Anterior cingulate cortex (tissue), 58 donors: ENCODE measurements at regions not wholly inside any gene's neighbourhood (a gene's known extent, or its start where the extent isn't known, plus 50 kb on each side); places are given as distances from the start of the nearest gene placed in this dataset.
"Not testable (repeated sequence)": the region's sequence is repeated elsewhere in the genome, so short reads cannot be mapped to it uniquely, and the experiment has no call there.

Experiments
- DNase-seq, 58 donors: peaks; one replicate each; lab custom pipeline; 2025; lab: John Stamatoyannopoulos, UW

DNA sequence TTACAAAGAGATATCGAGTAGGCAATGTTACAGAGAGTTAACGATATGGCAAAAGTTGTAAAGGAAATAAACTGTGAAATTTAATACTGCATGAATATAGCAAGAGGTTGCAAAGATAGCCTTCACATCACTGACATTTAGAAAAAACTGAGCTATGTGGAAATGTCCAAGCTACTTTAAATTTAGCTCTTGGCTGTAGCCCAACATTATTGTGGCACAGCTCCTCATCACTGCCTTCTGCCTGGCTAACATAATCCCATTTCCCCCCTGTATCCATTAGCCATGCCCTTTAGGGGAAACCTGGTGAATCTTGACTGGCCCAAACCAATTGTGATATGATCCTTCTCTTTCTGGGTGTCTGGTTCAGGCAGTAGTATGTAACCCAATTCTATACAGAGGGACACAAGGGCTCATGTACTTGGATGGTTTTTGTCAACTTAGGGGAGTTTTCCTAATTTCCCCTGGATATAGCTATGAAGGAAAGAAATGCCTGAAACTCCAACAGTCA is 115.4 kb downstream of the PFDN4 start:
- no peak for DNase-seq

DNA sequence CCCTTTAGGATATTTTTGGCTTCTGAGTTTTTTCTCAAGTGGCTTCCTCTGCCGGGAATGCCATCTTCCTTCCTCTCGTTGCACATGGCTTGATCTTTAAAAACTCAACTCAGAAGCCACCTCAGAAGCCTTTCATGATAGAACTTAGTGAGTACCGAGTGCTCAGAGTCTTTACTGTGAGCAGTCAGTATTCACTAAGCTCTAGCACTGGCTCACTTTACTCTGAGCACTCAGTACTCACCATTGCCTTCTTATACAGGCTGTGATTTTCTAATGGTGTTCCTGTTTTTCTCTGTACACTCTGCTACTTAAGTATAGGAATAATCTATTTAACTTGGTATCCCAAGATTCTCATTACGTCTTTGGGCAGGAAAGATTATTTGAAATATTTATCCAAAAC is 116.2 kb downstream of the PFDN4 start:
- DNase-seq = no peak

DNA sequence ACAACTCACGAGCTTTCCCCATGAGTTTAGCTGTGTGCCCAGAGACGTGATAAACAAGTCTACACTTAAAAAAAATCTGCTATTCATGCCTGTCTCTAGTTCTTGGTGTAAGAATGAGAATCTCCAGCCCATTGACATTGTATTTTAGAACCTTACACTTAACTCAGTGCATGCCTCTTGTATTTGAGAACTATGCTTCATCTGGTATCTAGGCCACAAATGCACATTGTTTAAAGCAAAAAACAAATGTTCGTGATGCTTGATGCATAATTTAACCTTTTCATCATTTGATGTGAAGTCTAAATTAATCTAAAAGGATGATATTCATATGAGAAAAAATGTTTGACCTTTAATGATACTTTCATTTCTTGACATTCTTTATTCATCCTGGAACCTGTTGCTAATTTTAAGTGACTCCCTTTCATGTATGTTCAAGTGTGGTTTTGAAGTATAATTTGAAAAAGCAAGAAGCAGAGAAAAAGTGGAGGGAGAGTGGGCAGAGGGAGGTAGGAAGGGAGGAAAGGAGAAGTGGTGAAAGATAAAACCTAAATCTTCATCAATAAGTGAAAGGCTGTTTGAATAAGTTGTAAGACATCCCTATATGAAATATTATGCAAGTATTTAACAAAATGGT is 116.9 kb downstream of the PFDN4 start:
- no peak for DNase-seq

DNA sequence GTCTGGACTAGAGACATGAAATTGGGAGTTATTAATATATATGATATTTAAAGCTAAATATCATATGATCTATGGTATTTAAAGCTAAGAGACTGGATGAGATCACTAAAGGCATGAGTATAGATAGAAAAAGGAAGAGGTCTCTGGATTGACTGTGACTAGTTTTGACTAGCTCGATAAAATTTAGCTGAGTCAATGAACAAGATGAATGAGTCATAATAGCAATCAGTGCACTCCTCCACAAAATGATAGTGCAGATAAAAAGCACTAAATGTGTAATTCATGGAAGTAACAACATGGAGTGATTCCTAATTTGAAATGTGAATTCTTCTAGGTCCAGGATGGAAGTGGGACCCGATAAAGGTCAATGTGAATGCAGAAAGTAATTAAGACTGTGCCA is 127.4 kb downstream of the PFDN4 start:
- no peak for DNase-seq

DNA sequence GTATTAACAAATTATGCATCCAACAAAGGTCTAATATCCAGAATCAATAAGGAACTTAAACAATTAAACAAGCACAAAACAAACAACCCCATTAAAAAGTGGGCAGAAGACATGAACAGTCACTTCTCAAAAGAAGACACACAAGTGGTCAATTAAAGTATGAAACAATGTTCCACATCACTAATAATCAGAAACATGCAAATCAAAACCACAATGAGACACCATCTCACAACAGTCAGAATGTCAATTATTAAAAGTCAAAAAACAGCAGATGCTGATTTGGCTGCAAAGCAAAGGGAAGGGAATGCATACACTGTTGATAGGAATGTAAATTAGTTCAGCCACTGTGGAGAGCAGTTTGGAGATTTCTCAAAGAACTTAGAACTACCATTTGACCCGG is 129.3 kb downstream of the PFDN4 start:
- no peak for DNase-seq

DNA sequence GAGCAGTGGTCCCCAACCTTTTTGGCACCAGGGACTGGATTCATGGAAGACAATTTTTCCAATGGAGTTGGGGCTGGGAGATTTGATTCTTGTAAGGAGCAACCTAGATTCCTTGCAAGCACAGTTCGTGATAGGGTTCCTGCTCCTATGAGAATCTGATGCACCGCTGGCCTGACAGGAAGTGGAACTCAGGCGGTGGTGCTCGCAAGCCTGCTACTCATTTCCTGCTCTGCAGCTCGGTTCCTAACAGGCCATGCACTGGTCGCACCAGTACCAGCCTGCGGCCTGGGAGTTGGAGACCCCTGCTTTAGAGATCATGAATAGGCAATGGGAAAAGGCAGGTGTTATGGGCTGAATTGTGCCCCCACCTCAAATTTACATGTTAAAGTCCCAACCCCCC is 131.2 kb downstream of the PFDN4 start:
- no peak for DNase-seq

DNA sequence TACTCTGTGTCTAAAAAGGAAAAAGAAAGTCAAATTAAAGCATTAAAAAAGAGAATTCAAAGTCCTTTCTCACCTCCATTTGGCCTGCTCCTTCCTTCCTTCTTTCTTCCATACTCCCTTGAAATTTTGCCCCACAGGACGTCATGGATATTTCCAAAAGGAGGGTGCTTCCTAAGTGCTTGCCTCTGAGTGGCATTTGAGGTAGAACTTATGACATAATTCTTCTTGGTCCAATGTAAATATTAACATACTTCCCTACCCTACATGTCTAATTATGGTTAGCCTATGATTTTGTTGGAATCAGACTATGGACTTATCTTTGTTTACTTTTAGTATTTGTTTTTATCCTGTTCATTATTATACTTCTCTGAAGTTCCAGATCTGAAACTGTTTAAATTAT is 132.3 kb downstream of the PFDN4 start:
- no peak for DNase-seq

DNA sequence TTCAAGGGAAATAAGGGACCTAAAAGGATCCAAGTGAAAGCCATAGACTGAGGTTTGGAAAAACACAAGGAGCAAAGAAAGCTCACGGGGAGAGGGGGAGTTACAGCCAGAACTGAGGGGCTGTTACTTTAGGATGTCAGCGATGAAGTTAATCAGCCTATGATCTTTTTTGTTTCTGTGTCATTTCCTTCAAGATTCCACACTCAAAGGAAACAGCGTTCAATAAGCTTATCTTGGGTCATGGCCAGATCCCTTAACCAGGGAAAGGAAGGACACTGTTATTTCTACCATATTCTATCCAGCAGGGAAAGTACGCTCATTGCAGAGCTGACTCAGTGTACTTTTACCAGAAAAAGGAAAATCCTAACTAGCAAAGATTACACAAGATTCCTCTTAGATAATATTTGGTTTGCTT is 132.8 kb downstream of the PFDN4 start:
- no peak for DNase-seq

DNA sequence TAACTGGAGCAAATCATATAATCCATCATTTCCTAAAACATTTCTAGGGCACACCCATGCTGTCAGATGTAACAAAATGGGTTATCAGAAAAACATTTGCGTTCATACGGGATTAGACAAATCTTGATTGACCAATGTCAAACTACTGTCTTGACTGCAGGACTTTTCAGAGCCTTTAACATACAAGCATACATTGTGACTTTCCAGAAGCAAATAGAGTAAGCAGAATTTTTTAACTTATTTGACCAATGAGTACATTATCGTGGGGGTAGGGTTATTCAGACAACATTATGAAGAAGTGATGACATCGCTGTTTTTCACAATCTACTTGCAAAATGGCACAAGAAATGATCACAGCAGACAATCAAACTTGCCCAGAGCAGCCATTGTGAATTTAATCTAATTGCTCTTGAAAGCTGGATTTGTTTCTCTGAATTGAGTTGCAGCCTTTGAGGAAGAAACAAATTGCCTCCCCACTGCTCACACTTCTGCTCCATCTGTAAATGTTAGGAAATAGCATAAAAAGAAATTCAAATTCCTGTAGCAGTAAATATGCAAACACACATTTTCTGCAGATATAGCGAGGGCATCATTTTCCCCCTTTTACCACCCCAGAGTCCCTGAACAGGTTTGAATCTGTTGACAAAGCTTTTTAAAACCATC is 133.0 kb upstream of the DOK5 start:
- DNase-seq = no peak

DNA sequence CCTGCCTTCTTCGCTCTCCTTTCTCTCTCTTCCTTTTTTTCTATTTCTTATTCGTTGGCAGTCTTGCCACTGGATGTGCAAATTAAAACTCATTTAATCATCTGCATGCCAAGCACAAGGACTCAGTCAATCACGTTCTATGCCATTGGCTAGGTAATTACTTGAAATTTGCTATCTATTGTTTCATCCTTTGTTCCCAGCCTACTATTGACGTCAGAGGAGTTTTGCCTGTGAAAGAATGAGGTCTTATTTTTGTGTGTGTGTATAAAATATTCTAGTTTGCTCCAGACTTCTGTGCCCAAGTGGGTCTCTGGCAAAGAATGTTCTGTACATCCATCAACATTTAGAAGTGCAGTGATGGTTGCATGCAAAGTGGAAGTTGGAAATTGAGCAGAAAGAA is 132.3 kb upstream of the DOK5 start:
- DNase-seq = no peak

DNA sequence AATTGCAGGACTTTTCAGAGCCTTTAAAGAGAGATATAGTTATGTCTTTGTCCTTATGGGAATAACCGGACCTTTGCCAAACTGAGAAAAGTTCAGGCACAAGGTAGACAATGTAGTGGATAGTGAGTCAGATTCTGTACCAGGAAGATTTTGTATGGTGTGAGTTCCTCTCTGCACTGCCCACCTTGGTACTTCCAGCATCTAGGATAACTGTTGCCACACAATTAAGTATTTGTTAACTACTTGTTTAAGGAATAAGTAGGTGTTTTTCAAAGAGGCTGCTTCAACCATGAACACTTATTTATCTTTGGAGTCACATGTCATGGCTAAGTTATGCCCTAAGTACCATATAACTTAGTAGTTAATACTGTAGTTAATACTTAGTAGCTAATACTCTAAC is 131.8 kb upstream of the DOK5 start:
- DNase-seq = no peak

DNA sequence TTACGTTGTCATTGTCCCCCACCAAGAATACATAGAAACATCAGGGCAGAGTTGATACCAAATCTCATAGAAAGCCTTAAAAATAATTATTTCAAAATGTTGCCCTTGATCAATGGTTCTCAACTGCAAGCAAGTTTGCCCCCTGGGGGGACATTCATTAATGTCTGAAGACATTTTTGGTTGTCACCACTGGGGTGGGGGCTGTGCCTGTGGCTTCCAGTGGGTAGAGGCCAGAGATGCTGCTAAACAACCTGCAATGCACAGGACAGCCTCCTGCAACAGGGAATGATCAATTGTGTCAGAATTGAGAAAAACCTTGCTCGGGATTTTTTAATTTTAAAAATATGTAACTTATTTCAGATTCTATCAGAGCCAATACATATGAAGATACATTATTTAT is 130.6 kb upstream of the DOK5 start:
- DNase-seq = no peak

DNA sequence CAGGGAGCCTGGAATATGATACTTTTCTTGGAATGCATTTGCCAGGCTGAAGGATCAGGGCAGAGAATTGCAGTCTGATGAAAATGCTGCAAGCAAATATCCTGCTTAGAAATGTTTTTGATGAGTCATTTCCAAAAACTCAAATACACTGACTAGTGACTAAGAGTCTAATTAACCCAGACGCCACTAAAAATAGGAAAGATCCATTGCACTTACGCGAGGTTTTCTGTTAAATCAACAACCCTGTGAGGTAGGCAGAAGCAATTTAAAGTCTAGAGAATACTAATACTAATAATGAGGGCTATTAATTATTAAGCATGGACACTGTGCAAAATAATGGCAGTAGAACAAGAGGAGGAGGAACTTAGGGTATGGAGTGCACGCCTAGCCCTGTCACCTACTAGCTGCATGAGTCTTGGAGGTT is 130.1 kb upstream of the DOK5 start:
- no peak for DNase-seq

DNA sequence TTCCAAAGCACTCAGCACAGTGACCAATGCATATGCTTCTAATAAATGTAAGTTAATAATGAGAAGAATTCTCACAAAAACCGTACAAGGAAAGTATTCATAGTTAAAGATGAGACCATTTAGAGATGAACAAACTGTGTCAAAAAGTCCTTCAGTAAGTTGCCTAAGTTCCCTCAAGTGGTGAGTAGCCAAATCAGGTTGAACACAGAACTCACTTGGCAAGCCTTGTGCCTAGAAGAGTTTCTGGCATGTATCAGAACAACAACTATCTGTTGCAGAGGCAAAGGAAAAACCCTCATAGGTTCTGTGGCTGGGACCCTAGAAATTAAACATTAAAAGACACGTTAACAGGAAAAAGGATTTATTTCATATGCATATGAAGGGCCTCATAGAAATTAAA is 129.6 kb upstream of the DOK5 start:
- DNase-seq = no peak

DNA sequence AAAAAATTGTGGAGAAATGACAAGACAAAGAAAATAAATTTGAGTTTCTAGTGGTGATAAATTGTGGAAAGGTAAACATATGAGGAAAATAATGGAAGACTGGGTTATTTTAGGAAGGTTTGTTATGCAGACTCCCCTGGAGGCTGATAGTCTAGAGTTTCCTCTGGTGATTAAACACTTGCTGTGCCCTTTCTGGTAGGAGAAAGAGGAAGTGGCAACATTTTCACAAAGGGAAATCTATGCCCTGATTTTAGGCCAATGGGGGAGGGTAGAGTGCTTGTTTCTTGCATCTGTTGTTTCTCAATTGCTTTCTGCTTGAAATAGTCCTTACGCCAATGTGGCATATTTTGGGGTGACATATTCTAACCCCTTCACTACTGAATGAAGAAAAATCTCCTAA is 129.1 kb upstream of the DOK5 start:
- no peak for DNase-seq

DNA sequence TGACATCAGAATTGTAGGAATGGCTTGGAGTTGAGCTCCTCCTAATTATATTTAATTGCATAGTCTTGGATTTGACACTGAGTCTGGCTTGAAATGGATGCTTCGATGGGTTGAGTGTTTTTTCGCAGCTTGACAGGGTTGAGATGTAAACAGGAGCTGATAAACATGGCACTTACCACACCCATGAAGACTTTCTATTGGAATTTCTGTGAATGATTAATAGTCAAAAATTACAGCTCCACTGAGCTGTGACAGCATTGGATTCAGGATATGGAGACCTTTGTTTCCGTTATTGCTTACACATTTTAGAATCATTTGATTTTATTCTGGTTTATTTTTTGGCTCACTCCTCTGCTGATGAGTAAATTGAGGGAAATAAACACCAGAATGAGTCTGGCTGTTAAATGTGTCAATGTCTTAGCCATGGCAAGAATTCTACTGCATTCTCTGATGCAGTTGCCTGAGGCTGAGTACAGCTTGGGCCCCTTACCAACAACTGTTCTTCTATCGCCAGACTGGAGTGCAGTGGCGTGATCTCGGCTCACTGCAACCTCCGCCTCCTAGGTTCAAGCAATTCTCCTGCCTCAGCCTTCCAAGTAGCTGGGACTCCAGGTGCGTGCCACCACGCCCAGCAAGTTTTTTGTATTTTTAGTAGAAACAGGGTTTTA is 128.1 kb upstream of the DOK5 start:
- DNase-seq = no peak

DNA sequence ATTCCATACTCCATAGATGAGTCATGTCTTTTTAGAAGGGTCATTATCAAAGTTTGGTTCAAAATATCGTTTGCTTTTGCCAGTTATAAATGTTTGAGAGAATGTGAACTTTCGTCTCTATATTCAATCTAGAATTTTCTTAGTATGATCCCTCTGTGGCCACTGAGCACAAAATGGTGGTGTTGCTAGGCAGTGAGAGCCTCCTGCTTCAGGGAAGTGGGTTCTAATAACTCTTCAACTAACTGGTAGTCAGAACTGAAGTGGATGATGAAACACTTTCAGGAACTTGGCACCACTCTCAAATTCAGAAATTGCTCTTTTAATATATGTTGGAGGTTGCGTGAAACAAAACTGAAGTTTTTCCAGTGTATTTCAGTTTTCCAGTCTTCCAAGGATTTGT is 125.0 kb upstream of the DOK5 start:
- no peak for DNase-seq

DNA sequence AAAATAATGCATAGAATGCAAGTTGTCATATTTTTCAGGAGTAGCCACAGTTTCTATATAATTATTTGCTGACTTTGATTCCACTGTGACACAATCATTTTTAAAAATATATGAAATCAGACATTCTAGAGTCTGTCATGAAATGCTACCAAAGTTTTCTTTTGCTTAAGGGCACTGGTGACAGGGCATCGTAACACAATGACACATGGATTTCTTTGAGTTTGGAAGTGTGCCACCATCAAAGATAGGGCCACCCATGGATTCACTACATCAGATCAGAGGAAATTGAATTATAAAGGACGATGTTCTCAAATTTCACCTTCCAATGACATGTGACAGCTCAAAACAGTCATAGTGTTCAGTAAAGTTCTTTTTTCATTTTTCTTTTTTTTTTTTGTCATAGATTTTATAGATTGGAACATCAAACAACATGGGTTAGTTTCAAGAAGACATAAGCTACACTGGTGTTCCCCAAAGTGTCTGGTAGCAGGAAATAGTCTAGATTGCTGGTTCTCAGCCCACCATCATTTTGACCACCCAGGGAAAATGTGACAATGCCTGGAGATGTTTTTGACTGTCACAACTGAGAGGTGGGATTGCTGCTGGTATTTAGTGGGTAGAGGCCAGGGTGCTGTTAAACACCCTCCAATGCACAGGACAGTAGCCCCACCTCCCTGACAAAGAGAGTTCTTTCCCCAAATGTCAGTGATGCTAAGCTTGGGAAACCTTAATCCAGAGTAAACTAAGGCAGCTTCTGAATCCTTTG is 123.8 kb upstream of the DOK5 start:
- DNase-seq = no peak

DNA sequence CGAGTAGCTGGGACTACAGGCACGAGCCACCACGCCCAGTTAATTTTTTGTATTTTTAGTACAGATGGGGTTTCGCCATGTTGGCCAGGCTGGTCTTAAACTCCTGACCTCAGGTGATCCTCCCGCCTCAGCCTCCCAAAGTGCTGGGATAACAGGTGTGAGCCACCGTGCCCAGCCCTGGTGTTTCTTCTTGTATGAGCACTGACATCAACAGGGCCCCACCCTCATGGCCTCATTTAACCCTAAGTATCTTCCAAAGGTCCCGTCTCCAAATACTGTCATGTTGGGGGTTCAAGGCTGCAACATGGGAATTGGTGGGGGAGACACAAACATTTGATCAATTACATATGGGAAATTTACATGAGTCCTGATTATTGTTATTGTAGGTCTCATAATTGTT is 122.9 kb upstream of the DOK5 start:
- DNase-seq = not testable (repeated sequence)

DNA sequence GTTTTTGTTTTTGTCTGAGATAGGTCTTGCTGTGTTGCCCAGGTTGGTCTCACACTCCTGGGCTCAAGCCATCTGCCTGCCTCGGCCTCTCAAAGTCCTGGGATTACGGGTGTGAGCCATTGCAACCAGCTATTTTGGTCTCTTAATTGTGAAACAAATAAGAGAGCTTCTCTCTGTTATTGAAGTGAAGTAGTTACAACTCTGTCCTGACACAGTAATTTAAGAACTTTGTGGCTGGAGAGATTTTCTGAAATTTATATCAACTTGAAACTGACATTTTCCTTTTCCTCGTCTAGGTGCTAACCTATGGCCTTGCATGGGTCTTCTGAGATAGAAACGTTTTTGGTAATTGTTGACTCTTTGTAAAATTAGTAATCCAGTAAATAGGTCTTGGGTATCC is 122.1 kb upstream of the DOK5 start:
- DNase-seq = no peak

DNA sequence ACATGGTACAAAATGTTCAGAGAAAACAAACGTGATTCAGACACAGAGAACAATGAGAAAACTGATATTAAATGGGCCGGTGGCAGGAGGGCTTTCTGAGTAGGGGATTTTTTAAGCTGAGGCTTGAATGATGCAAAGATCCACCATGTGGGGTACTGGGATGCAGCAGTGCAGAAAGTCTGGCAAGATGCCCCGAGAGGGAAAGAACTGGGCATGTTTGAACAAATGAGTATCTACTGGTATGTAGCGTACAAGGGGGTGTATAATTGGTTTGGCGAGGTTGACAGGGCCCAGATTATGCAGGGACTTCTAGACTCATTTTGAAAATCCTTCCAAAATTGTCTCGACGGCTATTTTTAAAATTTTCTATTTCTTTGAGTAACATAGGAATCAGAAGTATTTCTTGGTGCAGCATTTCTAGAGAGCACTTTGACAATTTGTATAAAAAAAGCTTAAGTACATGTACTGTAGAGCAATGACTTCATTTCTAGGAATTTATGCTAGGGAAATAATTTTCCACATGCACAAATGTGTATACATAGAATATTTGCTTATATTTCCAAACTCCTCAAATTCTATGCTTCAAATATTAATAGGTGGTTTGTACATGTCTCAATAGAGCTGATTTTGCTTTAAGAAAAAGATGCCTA is 119.6 kb upstream of the DOK5 start:
- peak in 1 of 58 donors; percentile 1 for DNase-seq
